ENCODE measurements at regions not wholly inside any gene's neighbourhood (a gene's known extent, or its start where the extent isn't known, plus 50 kb on each side); places are given as distances from the start of the nearest gene placed in this dataset.
"Not testable (repeated sequence)": the region's sequence is repeated elsewhere in the genome, so short reads cannot be mapped to it uniquely, and the experiment has no call there.

DNA sequence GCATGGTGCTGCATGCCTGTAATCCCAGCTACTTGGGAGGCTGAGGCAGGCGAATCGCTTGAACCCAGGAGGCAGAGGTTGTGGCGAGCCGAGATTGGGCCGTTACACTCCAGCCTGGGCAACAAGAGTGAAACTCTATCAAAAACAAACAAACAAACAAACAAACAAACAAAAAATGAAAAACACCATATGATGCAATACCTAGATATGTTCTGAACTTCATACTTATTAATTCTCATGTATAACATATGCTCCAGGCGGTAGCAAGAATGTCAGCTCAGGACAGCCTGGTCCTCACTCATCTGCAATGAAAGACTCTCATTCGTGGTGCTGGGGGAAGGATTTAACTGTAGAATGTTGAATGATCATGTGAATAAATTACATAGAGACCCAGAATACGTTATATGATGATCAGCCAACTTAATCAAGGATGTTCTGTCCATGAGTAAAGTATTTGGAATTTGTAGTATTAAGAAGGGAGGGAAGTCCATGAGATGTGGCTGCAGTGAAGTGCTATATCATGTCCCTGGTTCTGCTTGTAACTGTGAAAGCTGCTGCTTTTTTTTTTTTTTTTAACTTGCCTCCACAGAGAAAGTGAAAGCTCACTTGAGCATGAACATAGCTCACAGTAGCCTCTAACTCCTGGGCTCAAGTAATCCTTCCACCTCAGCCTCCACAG, 206.8 kb downstream of the UQCRFS1 start:
- no peak for DNase-seq

DNA sequence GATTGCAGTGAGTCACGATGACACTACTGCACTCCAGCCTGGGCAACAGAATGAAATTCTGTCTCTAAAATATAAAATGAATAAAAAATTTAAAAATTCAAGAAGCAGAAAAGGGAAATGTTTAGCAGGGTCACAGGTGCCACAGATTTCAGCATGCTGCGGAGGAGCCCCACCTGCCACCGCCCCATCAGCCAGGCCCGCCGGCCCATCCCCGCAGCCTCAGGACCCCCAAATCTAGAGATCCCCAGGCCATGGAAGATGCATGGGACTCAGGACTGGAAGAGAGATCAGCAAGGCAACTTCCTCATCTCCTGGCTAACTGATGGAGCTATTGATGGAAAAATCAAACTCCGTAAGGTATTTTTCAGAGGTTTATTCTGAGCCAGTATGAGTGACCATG, 208.2 kb downstream of the UQCRFS1 start:
- DNase-seq: no peak

DNA sequence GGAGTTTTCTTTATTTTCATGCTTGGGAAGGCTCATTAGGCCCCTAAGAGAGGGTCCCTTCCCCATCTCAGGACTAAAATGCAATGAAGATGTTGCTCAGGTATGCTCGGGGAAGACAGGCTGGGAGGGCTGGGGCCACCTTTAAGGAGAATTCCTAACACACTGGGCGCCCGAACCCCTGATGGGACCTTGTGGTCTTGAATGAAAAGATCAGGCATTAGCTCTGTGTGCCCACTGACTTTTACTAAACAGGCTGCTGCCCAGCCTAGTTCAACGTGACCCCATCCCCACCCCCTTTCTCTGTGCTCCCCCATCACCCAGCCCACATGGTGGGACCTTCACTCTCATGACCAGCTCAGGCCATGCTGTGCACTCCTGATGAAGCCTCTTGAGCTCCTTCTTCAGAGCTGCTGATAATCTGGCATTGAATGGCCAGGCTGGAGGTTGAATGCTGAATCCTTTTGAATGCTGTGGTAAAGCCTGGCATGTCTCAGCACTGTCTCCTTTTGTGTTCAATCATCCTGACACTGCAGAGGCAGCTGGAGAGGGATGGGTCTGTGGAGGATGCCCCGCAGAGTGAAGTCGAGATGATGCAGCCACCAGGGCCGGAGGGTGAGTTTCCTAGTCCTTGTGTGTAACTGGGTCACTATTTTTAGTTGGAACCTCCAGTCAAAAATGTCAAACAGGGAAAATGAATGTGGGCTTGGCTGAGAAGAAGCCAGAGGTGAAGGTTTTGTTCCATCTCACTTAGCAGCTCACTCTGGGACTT, 209.1 kb downstream of the UQCRFS1 start:
- DNase-seq: no peak

DNA sequence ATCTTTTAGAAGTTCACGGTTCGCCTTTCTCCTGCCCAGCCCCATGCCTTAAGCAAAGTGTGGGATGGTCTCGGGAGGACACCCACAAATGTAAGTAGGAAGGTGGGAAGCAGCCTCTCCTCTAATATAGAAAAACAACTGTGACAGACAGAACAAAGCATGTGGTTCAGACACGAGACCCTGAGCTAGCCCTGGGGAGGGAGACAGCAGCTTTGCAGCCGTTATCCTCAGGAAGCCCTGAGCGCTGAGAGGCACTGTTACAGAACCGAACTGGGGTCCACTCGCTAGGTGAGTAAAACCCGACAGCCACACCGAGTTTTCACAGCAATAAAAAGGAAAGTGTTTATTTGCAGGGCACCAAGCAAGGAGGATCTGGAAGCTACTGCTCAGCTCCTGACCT, 210.6 kb downstream of the UQCRFS1 start:
- no peak for DNase-seq

DNA sequence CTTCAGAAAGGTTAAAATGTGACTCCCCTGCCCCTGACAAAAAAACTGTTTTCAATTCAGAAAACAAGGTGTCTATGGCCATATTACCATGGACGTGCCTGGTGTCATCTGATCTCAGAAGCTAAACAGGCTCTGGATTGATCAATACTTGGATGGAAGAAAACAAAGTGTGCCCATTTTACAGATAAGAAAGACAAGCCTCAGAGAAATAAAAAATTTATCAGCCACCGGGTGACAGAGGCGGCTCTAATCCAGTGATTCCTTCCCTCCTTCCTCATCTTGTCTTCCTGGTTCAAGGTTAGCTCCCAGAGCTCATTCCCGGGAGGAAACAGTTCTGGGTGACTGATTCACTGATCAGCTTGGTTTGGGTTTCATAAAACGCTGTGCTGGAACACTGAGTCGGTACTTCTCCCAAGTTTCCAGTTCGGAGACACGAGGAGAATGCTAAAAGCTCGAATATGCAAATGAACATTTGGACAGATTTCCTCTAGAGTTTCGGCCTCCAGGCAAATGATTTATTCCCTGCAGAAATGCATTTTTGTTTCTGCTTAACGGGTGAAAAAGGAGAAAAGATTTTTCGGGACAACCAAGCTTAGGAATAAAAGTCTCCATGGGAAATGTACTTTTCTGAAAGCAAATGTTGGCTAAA, 211.2 kb downstream of the UQCRFS1 start:
- DNase-seq: no peak

DNA sequence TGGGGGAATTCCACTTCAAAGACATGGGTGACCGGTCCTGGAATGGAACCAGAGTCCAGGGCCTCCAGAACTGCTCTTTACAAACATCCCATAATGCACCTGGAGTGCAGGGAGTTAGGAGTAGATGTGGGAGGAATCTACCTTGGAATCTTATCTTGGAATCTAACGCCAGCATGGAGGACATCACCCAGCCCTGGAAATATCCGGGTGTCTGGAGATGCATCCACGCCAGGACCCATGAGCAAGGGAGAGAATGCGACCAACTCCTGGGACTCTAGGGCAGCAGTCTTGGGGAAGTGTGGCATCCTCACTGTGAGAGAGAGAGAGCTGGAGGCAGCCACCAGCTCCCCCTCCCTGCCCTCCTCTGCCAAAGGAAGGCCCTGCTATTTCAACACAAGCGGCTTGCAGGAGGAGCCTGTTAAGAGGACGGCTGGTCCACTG, 211.8 kb downstream of the UQCRFS1 start:
- no peak for DNase-seq

DNA sequence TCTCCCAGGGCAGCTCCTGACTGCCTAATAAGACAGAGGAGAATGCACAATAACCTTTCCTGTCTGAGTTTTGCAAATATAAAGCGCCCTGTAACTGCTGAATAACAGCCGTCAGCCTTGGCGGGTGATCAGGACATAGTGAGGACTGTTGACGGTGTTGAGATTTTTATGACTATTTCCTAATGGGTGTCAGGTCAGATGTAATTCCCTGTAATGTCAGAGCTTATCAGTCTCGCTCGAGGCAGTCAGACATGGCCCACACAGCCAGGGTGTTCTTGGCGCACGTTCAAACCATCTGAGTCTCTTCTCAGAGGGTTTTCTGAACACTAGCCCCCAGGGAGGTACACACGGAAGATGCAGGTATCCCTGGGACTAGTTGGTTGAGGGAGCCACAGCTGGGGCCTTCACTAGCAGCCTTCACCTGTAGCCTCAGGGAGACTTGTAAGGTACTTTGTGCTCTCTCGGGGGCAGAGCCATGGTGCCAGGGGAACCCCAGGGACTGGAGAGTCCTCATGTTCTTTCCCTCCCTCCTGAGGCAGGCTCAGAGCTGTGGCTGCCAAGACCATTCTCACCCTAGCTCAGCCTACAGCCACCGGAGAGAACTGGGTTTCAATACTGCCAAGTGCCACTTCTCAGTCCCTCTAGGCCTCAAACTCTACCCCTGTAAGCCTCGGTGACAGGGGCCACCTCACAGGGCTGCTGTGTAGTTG, 213.1 kb downstream of the UQCRFS1 start:
- DNase-seq: no peak

DNA sequence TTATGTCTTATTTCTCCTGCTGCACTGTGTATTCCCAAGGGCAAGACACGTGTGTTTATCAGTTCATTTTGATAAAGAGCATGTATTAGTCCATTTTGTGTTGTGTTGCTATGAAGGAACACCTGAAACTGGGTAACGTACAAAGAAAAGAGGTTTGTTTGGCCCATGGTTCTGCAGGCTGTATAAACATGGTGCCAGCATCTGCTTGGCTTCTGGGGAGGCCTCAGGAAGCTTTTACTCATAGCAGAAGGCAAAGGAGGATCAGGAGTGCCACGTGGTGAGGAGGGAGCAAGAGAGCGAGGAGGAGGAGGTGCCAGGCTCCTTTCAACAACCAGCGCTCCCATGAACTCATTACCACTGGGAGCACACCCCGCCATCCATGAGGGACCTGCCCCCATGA, 214.0 kb downstream of the UQCRFS1 start:
- DNase-seq: no peak

DNA sequence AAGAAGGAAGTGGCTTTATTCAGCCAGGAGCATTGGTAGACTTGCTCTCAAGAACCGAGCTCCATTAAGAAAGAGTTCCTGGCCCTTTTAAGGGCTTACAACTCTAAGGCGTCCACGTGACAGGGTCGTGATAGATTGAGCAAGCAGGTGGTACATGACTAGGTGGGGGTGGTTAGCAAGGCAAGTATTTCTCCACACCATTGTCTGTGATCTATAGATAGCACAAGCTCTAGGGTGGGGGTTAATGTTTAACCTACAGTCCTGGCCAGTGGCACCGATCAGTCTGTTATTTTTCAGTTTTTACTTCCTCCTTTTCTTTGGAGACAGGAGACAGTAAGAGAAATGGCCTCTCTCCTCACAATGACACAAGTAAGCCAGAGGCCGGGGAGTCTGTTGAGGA, 215.1 kb downstream of the UQCRFS1 start:
- DNase-seq: not testable (repeated sequence)

DNA sequence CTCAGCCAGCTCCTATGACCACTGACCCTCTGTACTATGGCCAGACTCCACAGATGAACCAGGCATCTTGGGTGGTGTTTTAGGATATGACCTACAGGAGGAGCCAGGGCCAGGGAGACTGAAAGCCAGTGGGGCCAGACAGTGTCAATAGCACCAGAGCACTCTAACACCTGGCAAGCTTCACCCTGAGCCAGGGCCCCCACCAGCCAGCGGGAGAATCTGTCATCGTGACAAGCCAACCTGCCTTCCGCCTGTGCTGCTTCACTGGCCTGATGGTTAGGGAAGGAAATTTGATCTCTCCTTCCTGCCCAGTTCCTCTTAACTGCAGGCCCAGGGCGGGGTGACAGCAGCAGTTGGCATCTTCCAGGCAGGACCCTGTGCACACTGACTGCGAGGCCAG, 222.4 kb downstream of the UQCRFS1 start:
- DNase-seq: no peak

DNA sequence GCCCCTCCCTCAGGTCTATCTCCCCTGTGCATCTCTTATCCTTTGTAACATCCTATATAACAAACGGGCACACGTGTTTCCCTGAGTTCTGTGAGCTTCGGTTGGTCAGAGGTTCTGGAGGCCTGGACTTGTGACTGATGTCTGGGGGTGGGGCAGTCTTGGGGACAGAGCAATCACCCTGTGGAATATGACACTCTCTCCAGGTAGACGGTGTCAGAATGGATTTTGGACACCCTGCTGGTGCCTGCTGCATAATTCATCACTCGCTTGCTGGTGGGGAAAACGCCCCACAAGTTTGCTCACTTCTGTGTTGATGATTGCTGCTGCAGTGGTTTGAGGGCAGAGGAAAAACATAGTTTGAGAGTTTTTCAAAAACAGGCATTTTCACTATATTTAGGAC, 223.2 kb downstream of the UQCRFS1 start:
- no peak for DNase-seq

DNA sequence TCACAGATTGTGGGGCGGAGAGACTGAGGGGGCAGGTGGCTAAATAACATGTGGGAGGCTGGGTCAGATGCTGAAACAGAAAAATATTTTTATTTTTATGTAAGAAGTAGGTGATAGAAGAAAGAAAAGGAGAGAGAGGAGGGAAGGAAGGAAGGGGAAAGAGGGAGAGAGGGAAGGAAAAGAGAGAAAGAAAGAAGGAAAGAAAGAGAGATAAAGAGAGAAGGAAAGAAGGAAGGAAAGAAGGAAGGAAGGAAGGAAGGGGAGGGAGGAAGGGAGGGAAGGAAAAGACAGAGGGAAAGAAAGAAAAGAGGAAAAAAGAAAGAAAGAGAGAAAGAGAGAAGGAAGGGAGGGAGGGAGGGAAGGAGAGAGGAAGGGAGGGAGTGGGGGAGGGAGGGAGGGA, 224.9 kb downstream of the UQCRFS1 start:
- no peak for DNase-seq

DNA sequence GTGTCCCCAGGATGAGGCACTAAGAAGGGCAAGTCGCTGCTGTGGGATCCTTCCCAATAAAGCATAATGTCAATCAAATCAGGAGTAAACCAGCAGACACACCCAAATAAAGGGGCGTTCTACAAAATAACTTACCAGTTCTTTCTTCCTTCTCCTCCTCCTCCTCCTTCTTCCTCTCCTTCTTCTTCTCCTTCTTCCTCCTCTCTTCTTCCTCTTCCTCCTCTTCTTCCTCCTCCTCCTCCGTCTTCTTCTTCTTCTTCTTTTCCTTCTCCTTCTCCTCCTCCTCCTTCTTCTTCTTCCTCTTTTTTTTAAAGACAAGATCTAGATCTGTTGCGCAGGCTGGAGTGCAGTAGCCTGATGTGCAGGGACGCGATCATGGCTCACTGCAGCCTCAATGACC, 225.8 kb downstream of the UQCRFS1 start:
- DNase-seq: no peak

DNA sequence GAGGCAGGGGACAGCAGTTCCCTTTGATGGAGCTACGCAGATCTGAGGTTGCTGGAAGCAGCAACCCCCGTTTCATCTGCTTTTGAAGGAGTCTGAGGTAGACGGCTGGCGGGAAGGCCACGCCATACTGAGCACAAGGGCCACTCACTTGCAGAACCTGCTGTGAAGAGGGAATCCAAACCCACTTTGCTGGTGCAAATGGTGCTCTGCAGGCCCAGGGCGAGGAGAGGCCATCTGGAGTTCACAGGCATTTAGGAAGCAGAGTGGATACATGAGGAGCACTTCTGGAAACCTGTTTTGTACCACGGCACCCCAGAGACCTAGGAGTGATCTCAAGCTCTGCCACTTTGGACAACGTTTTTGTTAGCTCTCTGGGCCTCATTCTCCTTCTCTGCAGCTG, 227.8 kb downstream of the UQCRFS1 start:
- no peak for DNase-seq

DNA sequence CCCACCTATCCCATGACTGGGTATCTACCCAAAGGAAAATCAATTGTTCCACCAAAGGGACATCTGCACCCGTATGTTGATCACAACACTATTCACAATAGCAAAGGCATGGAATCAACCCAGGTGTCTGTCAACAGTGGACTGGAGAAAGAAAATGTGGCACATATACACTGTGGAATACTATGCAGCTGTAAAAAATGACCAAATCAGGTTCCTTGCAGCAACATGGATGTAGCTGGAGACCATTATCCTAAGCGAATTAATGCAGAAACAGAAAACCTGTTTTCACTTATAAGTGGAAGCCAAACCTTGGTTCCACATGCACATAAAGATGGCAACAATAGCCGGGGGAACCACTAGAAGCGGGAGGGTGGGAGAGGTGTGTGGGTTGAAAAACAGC, 228.6 kb downstream of the UQCRFS1 start:
- no peak for DNase-seq

DNA sequence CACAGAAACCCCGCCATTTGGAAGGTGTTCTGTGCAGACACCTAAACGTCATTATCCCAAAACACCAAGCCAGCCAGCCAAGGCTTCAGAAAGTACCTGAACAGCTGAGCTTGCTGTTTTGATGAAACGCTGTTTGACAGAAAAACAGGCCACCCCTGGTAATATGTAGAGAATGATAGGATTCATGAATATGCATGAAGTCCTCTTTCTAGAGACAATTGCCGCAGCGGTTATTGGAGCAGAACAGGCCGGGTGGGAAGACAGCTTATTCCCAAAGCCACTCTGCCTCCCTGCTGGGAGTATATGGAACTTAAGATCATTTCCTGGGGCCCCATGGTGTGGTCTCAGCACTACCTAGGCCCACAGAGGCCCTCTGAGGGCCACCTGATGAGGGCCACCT, 229.5 kb downstream of the UQCRFS1 start:
- DNase-seq: no peak

DNA sequence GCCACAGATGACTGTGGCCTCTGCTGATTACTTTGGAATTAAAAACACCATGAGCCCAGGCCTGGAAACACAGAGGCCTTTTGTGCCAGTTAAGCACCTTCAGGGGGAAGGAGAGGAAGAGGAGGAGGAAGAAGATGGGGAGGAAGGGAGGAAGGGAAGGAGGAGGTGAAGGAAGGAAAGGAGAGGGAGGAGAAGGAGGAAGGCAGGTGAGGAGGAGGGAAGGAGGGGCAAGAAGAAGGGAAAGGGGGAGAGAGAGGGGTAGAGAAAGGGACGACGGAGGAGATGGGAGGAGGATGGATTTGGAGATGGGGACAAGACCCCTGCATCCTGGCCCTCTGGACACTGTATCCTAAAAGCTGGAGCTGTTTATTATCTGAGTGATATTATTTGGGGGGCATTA, 231.0 kb downstream of the UQCRFS1 start:
- no peak for DNase-seq

DNA sequence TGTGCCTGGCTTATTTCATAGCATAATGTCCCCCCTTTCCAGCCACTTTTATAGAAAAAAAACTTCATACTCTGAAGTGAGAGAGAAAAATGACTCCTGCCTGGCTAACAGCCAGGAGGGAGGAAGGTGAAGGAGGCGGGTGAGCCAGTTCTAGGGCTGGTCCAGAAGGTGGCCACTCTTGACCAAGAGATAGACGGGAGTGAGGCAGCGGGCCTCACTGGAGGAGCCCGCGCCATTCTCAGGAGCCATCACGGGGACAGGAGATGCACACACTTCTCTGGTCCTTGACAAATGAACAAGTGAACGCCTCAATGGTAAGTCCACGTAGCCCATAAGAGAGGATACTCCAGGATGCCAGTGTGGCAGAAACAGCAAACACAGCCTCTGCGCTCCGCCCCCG, 231.4 kb downstream of the UQCRFS1 start:
- DNase-seq: no peak

DNA sequence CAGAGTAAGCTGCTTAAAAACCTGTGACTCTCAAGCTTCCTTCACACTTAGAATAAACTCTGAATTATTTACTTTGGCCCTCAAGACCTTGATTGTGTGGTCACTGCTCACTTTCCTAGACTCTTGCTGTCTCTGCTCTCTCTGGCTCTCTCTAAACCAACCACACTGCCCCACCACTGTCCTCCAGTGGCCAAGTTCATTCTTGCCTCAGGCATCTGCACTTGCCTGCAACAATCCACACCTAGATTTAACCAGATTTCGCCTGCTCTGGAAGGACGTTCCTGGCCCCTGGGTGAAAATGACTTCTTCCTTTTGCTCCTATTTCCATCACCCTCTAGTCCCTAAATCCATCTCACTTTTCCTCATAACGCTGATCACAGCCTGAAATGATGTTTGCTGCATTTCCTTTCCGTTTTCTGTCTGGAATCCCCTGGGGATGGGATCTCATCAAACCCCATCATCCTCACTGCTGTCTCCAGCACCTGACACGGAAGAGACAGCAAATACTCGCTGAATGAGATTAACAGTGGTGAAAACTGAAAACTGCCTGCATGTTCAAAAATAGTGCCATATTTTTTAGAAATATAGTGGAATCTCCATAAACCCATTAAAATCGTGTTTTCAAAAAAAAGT, 232.6 kb downstream of the UQCRFS1 start:
- no peak for DNase-seq

DNA sequence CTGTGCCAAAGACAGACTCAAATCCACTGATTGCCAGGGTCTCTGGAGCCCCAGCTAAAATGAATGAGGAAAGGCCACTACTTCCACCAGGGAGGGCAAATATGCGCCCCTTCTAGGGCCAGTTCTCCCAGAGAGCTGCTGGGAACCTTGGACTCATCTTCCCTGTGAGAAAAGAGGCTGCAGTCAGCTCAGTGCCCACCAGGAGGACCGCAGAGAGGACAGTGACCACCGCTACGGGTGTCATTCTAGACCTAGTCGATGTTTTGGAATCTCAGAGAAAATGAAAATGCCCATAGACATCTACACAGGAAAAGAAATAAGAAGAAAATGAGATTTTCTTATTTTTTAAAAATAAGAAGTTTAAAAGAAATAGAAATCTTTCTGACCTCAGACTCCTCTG, 235.1 kb downstream of the UQCRFS1 start:
- DNase-seq: no peak

DNA sequence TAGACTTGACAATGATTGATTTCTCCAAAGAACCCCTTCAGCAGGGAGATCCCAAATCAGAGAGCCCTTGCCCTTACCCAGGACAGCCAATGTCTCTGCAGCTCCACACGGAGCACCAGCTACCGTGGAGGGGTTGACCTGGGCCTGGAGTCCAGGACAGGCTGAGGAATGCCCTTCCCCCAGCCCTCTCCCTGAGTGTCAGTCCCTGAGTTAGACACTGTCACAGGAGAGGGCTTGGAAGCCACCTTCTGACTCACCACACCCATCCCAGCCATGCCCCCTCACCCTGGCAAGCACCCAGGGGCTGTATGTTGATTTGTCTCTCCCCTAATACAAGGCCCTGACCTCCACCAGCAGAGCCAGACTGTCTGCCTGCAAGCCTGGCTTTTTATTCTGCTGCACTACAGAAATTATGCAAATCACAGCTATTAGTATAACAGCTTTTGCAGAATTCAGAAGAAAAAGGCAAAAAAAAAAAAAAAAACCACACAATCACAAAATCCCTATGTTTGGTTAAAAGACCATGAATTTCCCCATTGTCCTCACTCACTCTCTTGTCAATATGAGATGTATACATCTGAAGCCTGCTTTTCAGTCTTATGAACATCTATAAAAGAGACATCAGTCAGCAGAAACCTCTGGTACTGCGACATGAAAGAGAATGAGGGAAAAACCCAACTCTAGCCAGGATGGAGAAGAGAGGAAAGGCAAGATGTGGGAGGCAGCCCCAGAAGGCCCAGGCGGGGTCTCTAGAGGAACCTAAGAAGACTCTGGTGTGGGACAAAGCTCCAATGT, 240.7 kb downstream of the UQCRFS1 start:
- DNase-seq: no peak

DNA sequence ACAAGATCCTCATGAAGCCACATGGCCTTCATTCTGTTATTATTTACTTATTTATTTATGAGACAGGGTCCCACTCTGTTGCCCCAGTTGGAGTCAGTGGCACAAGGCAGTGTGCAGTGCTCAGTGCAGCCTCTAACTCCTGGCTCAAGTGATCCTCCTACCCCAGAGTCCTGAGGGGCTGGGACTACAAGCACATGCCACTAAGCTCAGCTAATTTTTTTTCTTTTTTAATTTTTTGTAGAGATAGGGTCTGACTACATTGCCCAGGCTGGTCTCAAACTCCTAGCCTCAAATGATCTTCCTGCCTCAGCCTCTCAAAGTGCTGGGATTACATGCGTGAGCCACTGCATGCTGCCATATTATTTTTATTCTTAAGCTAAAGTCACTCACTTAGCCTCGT, 241.4 kb downstream of the UQCRFS1 start:
- DNase-seq: no peak
